Activated B cell treated with CpG ODN at 0.5 μM for 24 hours (primary cell): ENCODE measurements at regions not wholly inside any gene's neighbourhood (a gene's known extent, or its start where the extent isn't known, plus 50 kb on each side); places are given as distances from the start of the nearest gene placed in this dataset.

Source experiments
- ATAC-seq: fragments of 200-7000 bp; cut with Tn5 transposase; one replicate; pipeline ENCODE4 v1.10.0; 2021; ENCODE audit warnings: low read depth, mild to moderate bottlenecking, moderate library complexity
- CTCF ChIA-PET: fragments of 350-600 bp; sonication (Branson Sonifier 250); formaldehyde crosslinking; loops from one replicate; lab custom pipeline; 2021; ENCODE audit warnings: antibody characterized with exemption; lab: Charles Lee
- POLR2A ChIA-PET: fragments of 350-600 bp; sonication (Branson Sonifier 250); formaldehyde crosslinking; loops from one replicate; lab custom pipeline; 2021; ENCODE audit warnings: antibody characterized with exemption; lab: Charles Lee
- DNase-seq: peaks from one replicate; pipeline ENCODE4 v3.0.0; 2022
- H3K27ac Mint-ChIP-seq: one replicate; pipeline ENCODE4 v1.8.0; 2020; ENCODE audit warnings: mixed read lengths
- H3K27me3 Mint-ChIP-seq: one replicate; pipeline ENCODE4 v1.8.0; 2021; ENCODE audit warnings: mixed read lengths
- H3K36me3 Mint-ChIP-seq: one replicate; pipeline ENCODE4 v1.8.0; 2021; ENCODE audit warnings: low read depth, mixed read lengths
- H3K4me1 Mint-ChIP-seq: one replicate; pipeline ENCODE4 v1.8.0; 2021; ENCODE audit warnings: mixed read lengths
- H3K4me3 Mint-ChIP-seq: one replicate; pipeline ENCODE4 v1.8.0; 2020; ENCODE audit warnings: mild to moderate bottlenecking, mixed read lengths
- H3K9me3 Mint-ChIP-seq: one replicate; pipeline ENCODE4 v1.8.0; 2020; ENCODE audit warnings: mixed read lengths
- intact Hi-C: fragments of 100-400 bp; cut with micrococcal nuclease; formaldehyde crosslinking; loops from one replicate; pipeline ENCODE4 v1.15.1; 2024
- TF ChIP-seq, protein P1 (sequence below): fragments of 200-600 bp; IDR thresholded peaks from one replicate; pipeline ENCODE4 v1.8.0; 2022; ENCODE audit warnings: antibody characterized with exemption, mild to moderate bottlenecking

DNA sequence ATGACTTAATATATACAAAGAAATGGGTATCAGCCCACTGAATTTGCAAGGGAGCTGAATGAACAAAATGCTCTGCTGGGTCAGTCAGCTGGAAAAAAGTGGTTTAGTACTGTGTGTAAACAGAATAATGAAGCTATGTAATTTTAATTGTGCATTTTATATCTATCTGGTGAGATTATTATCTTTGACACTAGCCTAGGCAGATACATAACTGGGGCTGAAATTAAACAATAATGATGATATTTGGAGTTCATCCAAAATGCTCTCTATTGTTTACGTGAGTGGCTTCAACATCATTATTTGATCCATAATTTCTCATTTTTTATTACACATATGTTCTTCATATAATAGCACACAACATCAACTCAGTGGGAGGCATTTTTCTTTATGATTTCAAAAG lies 208.5 kb upstream of the SNX7 start:
- DNase-seq, result no peak
- ATAC-seq, result no peak
- H3K9me3 Mint-ChIP-seq, result peaks cover 2% of the 10 kb centered on the region
- intact Hi-C loops, result no loop called here
- no peaks in the 10 kb centered on the region for H3K27me3 Mint-ChIP-seq
- H3K4me3 Mint-ChIP-seq, result no peak overlapping the region
- ChIA-PET CTCF (no interaction called here), POLR2A (no interaction called here)
- H3K4me1 Mint-ChIP-seq, result no peaks in the 10 kb centered on the region
- TF ChIP-seq, protein P1, sequence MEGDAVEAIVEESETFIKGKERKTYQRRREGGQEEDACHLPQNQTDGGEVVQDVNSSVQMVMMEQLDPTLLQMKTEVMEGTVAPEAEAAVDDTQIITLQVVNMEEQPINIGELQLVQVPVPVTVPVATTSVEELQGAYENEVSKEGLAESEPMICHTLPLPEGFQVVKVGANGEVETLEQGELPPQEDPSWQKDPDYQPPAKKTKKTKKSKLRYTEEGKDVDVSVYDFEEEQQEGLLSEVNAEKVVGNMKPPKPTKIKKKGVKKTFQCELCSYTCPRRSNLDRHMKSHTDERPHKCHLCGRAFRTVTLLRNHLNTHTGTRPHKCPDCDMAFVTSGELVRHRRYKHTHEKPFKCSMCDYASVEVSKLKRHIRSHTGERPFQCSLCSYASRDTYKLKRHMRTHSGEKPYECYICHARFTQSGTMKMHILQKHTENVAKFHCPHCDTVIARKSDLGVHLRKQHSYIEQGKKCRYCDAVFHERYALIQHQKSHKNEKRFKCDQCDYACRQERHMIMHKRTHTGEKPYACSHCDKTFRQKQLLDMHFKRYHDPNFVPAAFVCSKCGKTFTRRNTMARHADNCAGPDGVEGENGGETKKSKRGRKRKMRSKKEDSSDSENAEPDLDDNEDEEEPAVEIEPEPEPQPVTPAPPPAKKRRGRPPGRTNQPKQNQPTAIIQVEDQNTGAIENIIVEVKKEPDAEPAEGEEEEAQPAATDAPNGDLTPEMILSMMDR, result no peak
- H3K27ac Mint-ChIP-seq, result no peak overlapping the region
- H3K36me3 Mint-ChIP-seq, result no peaks in the 10 kb centered on the region

- ATAC-seq (no peak), DNase-seq (no peak)
- POLR2A ChIA-PET, result no interaction called here
- TF ChIP-seq, protein P1, result no peak
- Mint-ChIP-seq H3K4me3 (no peak overlapping the region), H3K9me3 (peaks cover 4% of the 10 kb centered on the region), H3K27ac (no peak overlapping the region), H3K27me3 (no peaks in the 10 kb centered on the region), H3K36me3 (no peaks in the 10 kb centered on the region), H3K4me1 (no peaks in the 10 kb centered on the region)
- intact Hi-C loops, result no loop called here
- CTCF ChIA-PET, result no interaction called here
These were observed 209.4 kb upstream of the SNX7 start for GRCh38 chr1:98452162-98452561.

DNA sequence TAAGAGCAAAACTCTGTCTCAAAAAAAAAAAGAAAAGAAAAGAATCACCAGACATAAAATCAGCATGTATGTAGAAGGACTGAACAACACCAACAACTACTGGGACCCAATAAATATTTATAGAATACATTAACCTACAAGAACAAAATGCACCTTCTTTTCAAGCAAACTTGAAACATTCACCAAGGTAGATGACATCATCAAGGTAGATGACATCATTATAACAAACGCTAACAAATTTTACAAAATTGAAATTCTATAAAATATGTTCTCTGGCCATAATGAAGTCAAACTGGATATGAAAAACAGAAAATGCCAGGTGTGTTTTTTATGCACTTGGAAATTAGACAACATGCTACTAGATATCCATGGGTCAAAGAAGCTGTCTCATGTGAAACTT lies 220.2 kb upstream of the SNX7 start:
- Mint-ChIP-seq H3K4me1 (no peaks in the 10 kb centered on the region), H3K27me3 (no peaks in the 10 kb centered on the region), H3K36me3 (no peaks in the 10 kb centered on the region), H3K4me3 (no peak overlapping the region), H3K27ac (no peak overlapping the region), H3K9me3 (no peaks in the 10 kb centered on the region)
- CTCF ChIA-PET, result no interaction called here
- TF ChIP-seq, protein P1, result no peak
- POLR2A ChIA-PET, result no interaction called here
- DNase-seq (no peak), ATAC-seq (no peak)
- intact Hi-C loops, result no loop called here

DNA sequence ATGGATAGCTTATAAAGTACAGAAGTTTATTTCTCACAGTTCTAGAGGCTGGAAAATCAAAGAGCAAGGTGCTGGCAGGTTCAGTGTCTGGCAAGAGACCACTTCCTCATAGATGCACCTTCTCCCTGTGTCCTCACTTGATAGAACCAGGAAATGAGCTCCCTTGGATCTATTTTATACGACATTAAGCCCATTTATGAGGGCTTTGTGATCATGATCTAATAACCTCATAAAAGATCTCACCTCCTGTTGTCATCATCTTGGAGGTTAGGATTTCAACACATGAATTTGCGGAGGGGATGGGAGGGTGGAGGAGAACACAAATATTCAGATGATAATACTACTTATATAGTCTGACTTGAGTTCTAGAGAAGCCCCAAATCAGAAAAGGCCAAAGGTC lies 222.1 kb upstream of the SNX7 start:
- DNase-seq, result no peak
- Mint-ChIP-seq H3K27ac (no peak overlapping the region), H3K9me3 (peaks cover 3% of the 10 kb centered on the region), H3K36me3 (no peaks in the 10 kb centered on the region), H3K27me3 (no peaks in the 10 kb centered on the region), H3K4me1 (no peaks in the 10 kb centered on the region), H3K4me3 (no peak overlapping the region)
- POLR2A ChIA-PET, result no interaction called here
- TF ChIP-seq, protein P1, result no peak
- CTCF ChIA-PET, result no interaction called here
- ATAC-seq, result no peak
- intact Hi-C loops, result no loop called here

- CTCF ChIA-PET, result no interaction called here
- no peak for ATAC-seq
These were observed 224.0 kb upstream of the SNX7 start for GRCh38 chr1:98437540-98437939.

More at GRCh38 chr1:98437540-98437939, 224.0 kb upstream of the SNX7 start:
- no peaks in the 10 kb centered on the region for H3K4me1 Mint-ChIP-seq
- H3K27ac Mint-ChIP-seq, result no peak overlapping the region
- TF ChIP-seq, protein P1, result no peak
- H3K36me3 Mint-ChIP-seq, result no peaks in the 10 kb centered on the region
- peaks cover 3% of the 10 kb centered on the region for H3K9me3 Mint-ChIP-seq
- intact Hi-C loops, result no loop called here
- POLR2A ChIA-PET, result no interaction called here
- no peak overlapping the region for H3K4me3 Mint-ChIP-seq
- no peak for DNase-seq
- no peaks in the 10 kb centered on the region for H3K27me3 Mint-ChIP-seq
